Endothelial cell of umbilical vein (primary cell): ENCODE measurements at regions not wholly inside any gene's neighbourhood (a gene's known extent, or its start where the extent isn't known, plus 50 kb on each side); places are given as distances from the start of the nearest gene placed in this dataset.
A peak's percentile ranks its signal among the peaks of the same experiment; 100 is the strongest.

Experiments used
- BruUV-seq: library from RNA; stranded (reverse); fragments of 400-500 nt; replicated peaks from 2 replicates; lab custom pipeline; 2021; lab: Mats Ljungman, UMichigan
- CTCF ChIA-PET: fragments of 300-600, 350-600 bp; sonication (Branson Sonifier 250); formaldehyde crosslinking; loops from one replicate; lab custom pipeline; 2021; ENCODE audit warnings: antibody characterized with exemption, inconsistent platforms; lab: Charles Lee
- POLR2A ChIA-PET: fragments of 300-600, 350-600 bp; sonication (Branson Sonifier 250); formaldehyde crosslinking; loops from one replicate; lab custom pipeline; 2021; ENCODE audit warnings: antibody characterized with exemption, inconsistent platforms; lab: Charles Lee
- DNase-seq: peaks from one replicate; pipeline ENCODE4 v3.0.0-alpha.2; 2011; ENCODE audit warnings: low read depth, low spot score
- FAIRE-seq: peaks from 2 replicates; lab custom pipeline; 2011; peaks lifted over from hg19 to GRCh38; lab: Jason Lieb, UNC
- H2AFZ ChIP-seq: 2 replicates; pipeline ENCODE4 v1.6.0; 2012; ENCODE audit warnings: low read depth, low read length, control low read depth, inconsistent platforms
- H3K27ac ChIP-seq: 2 replicates; pipeline ENCODE4 v1.5.1; 2011; ENCODE audit warnings: low read depth, mild to moderate bottlenecking, control low read depth, low read length, moderate library complexity; ENCODE audit not compliant: insufficient read depth
- H3K27me3 ChIP-seq, 2 experiments: 2 replicates each; pipeline versions ENCODE4 v1.6.0 to v1.6.1; 2011; ENCODE audit warnings: low read length in 2 of 2, mixed read lengths in 1 of 2; ENCODE audit not compliant: control insufficient read depth in 2 of 2, insufficient read depth in 2 of 2
- H3K36me3 ChIP-seq, 2 experiments: 2 replicates in 1 of 2; 3 replicates in 1 of 2; pipeline ENCODE4 v1.5.1; 2011; ENCODE audit warnings: low read length in 2 of 2, mild to moderate bottlenecking in 1 of 2, moderate library complexity in 1 of 2; ENCODE audit not compliant: control insufficient read depth in 2 of 2, insufficient read depth in 2 of 2; ENCODE audit errors: extremely low read depth in 1 of 2
- H3K4me1 ChIP-seq: 3 replicates; pipeline ENCODE4 v1.5.1; 2011; ENCODE audit warnings: mild to moderate bottlenecking, low read length; ENCODE audit not compliant: control insufficient read depth, insufficient read depth; ENCODE audit errors: extremely low read depth
- H3K4me2 ChIP-seq: 2 replicates; pipeline ENCODE4 v1.6.1; 2011; ENCODE audit warnings: low read length, control low read depth, mixed read lengths; ENCODE audit not compliant: insufficient read depth
- H3K4me3 ChIP-seq, 3 experiments: fragments of 200-600 bp in 1 of 3; sonication (generic), shearing (Covaris generic) in 1 of 3; replicated peaks in 1 of 3; 2 replicates each; pipeline ENCODE4 v1.5.1; 2011 to 2016; ENCODE audit warnings: control low read depth in 3 of 3, low read length in 3 of 3, mild to moderate bottlenecking in 2 of 3, inconsistent platforms in 1 of 3, low read depth in 1 of 3, moderate library complexity in 1 of 3; ENCODE audit not compliant: insufficient read depth in 1 of 3
- H3K79me2 ChIP-seq: 2 replicates; pipeline ENCODE4 v1.6.0; 2012; ENCODE audit warnings: low read length, inconsistent platforms; ENCODE audit not compliant: control insufficient read depth, insufficient read depth
- H3K9ac ChIP-seq: replicated peaks from 2 replicates; pipeline ENCODE3; 2011; ENCODE audit warnings: low read length, control low read depth; ENCODE audit not compliant: insufficient read depth; ENCODE audit errors: extremely low read depth
- H3K9me1 ChIP-seq: replicated peaks from 3 replicates; pipeline ENCODE4 v1.6.0; 2011; ENCODE audit warnings: mild to moderate bottlenecking, low read length; ENCODE audit not compliant: control insufficient read depth, insufficient read depth; ENCODE audit errors: extremely low read depth
- H3K9me3 ChIP-seq: replicated peaks from 2 replicates; pipeline ENCODE4 v1.5.1; 2012; ENCODE audit warnings: low read length, inconsistent platforms; ENCODE audit not compliant: control insufficient read depth, insufficient read depth
- H4K20me1 ChIP-seq: replicated peaks from 2 replicates; pipeline ENCODE3; 2011; ENCODE audit warnings: mild to moderate bottlenecking, low read length; ENCODE audit not compliant: control insufficient read depth, insufficient read depth; ENCODE audit errors: extremely low read depth
- EZH2 ChIP-seq: IDR thresholded peaks from 2 replicates; pipeline ENCODE4 v1.6.1; 2012; ENCODE audit warnings: borderline replicate concordance, low read depth, mild to moderate bottlenecking, moderate library complexity, low read length, inconsistent platforms; ENCODE audit not compliant: severe bottlenecking
- FOS ChIP-seq: IDR thresholded peaks from 2 replicates; pipeline ENCODE4 v1.6.1; 2011; ENCODE audit warnings: mild to moderate bottlenecking, low read length, moderate library complexity, borderline replicate concordance; ENCODE audit not compliant: insufficient read depth
- GATA2 ChIP-seq: IDR thresholded peaks from 2 replicates; pipeline ENCODE4 v1.7.0; 2011; ENCODE audit warnings: low read depth, mild to moderate bottlenecking, moderate library complexity, mixed read lengths, low read length; ENCODE audit not compliant: insufficient read length, insufficient read depth
- JUN ChIP-seq: IDR thresholded peaks from 2 replicates; pipeline ENCODE4 v1.6.1; 2011; ENCODE audit warnings: borderline replicate concordance, low read depth; ENCODE audit not compliant: insufficient read length, insufficient read depth
- MYC ChIP-seq: IDR thresholded peaks from one replicate; pipeline ENCODE4 v1.6.1; 2011; ENCODE audit warnings: mild to moderate bottlenecking, low read depth, low read length
- POLR2A ChIP-seq: IDR thresholded peaks from 2 replicates; pipeline ENCODE4 v1.6.1; 2012; ENCODE audit warnings: low read depth, mild to moderate bottlenecking, control low read depth, low read length
- POLR2AphosphoS5 ChIP-seq: IDR thresholded peaks from 2 replicates; pipeline ENCODE4 v1.6.1; 2012; ENCODE audit warnings: low read depth, mild to moderate bottlenecking, control low read depth, low read length, moderate library complexity; ENCODE audit not compliant: insufficient read depth
- dilution Hi-C: fragments of 300-500 bp; cut with MboI; formaldehyde crosslinking; loops from one replicate; pipeline ENCODE4 v1.15.0; 2019; ENCODE audit warnings: low sequenced_read_pairs; ENCODE audit not compliant: extremely low pct_ligation_motif_present
- intact Hi-C: fragments of 100-400 bp; cut with micrococcal nuclease; formaldehyde crosslinking; loops from one replicate; pipeline ENCODE4 v1.10.0; 2022
- TF ChIP-seq, protein P1 (sequence below), 2 donors: IDR thresholded peaks; 1 replicate in 1 of 2; 2 replicates in 1 of 2; pipeline ENCODE4 v1.5.1; 2011; ENCODE audit warnings: low read length in 2 of 2, mild to moderate bottlenecking in 2 of 2, moderate library complexity in 2 of 2, control low read depth in 1 of 2, inconsistent platforms in 1 of 2, low read depth in 1 of 2; ENCODE audit not compliant: insufficient read depth in 1 of 2; ENCODE audit errors: extremely low read depth in 1 of 2
- TF ChIP-seq, protein P2 (sequence below): IDR thresholded peaks from 2 replicates; pipeline ENCODE4 v1.6.1; 2011; ENCODE audit not compliant: insufficient read depth, insufficient read length

DNA sequence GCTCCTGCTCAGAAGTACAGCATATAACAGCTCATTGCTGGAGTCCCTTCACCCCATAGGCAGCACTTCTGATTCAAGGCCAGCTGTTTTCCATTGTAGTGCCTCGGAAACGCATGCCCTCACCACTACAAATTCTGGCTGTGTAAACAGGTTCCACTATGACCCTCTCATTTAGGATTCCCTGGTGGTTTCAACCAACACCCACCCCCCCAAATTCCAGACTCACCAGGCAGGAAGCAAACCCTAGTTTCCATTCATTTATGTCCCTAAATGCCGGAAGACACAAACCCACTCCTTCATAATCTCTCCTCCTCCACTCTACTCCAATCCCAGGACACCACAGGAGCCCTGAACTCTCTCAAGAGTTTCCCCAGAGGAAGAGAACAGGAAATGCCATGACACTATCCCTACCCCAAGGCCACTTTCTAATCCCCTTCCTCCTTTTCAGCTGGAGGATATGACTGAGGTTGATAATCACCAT is 75.9 kb upstream of the TMPO start:
- TF ChIP-seq MYC (no peak), FOS (no peak), POLR2AphosphoS5 (no peak), EZH2 (no peak), POLR2A (no peak), GATA2 (no peak), JUN (no peak)
- TF ChIP-seq, protein P1, sequence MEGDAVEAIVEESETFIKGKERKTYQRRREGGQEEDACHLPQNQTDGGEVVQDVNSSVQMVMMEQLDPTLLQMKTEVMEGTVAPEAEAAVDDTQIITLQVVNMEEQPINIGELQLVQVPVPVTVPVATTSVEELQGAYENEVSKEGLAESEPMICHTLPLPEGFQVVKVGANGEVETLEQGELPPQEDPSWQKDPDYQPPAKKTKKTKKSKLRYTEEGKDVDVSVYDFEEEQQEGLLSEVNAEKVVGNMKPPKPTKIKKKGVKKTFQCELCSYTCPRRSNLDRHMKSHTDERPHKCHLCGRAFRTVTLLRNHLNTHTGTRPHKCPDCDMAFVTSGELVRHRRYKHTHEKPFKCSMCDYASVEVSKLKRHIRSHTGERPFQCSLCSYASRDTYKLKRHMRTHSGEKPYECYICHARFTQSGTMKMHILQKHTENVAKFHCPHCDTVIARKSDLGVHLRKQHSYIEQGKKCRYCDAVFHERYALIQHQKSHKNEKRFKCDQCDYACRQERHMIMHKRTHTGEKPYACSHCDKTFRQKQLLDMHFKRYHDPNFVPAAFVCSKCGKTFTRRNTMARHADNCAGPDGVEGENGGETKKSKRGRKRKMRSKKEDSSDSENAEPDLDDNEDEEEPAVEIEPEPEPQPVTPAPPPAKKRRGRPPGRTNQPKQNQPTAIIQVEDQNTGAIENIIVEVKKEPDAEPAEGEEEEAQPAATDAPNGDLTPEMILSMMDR (IDR thresholded peaks at IDR 0.05; ENCODE audit: extremely low read depth in 1 of 2, insufficient read depth in 1 of 2, low read depth in 1 of 2, low read length in 2 of 2): no peak
- TF ChIP-seq, protein P2, sequence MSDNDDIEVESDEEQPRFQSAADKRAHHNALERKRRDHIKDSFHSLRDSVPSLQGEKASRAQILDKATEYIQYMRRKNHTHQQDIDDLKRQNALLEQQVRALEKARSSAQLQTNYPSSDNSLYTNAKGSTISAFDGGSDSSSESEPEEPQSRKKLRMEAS: no peak
- H3K9me1 ChIP-seq: no peaks in the 10 kb centered on the region
- ChIA-PET POLR2A (interaction anchor here (0.6 to 0.7 kb wide), 2 partner anchors 17 to 31 kb away, joined by 3 to 4 read pairs; no protein-coding TSS in a partner anchor), CTCF (interaction anchor here (0.8 to 3.9 kb wide), 10 partner anchors 11 to 154 kb away, joined by 3 to 50 read pairs (median 4); partner anchors contain the start of genes SLC25A3 and TMPO)
- no TSS peak for BruUV-seq
- peak overlapping the region; percentile 55 for H2AFZ ChIP-seq
- peak overlapping the region; percentile 58 for H3K4me2 ChIP-seq
- no peaks in the 10 kb centered on the region for H4K20me1 ChIP-seq
- H3K9ac ChIP-seq: peak overlapping the region; percentile 54
- H3K4me3 ChIP-seq: peak overlapping the region in 1 of 3 experiments; percentile 21
- H3K27ac ChIP-seq: peak overlapping the region; percentile 88
- no peaks in the 10 kb centered on the region for H3K79me2 ChIP-seq
- no peaks in the 10 kb centered on the region for H3K27me3 ChIP-seq
- no peaks in the 10 kb centered on the region for H3K36me3 ChIP-seq
- intact Hi-C loops (loop anchor here (1.0 kb wide), 3 partner anchors 40 to 64 kb away; no protein-coding TSS in a partner anchor), dilution Hi-C loops (no loop called here)
- peak; percentile 79 for DNase-seq
- H3K9me3 ChIP-seq: no peaks in the 10 kb centered on the region
- FAIRE-seq: no peak
- peaks cover 18% of the 10 kb centered on the region for H3K4me1 ChIP-seq
